HG02943 (cell line): ENCODE measurements at regions not wholly inside any gene's neighbourhood (a gene's known extent, or its start where the extent isn't known, plus 50 kb on each side); places are given as distances from the start of the nearest gene placed in this dataset.

Experiments used
- ATAC-seq: cut with Tn5 transposase; IDR thresholded peaks from one replicate; pipeline ENCODE4 v1.9.1; 2021; ENCODE audit warnings: mild to moderate bottlenecking, low read depth, moderate library complexity; ENCODE audit not compliant: unreplicated experiment

DNA sequence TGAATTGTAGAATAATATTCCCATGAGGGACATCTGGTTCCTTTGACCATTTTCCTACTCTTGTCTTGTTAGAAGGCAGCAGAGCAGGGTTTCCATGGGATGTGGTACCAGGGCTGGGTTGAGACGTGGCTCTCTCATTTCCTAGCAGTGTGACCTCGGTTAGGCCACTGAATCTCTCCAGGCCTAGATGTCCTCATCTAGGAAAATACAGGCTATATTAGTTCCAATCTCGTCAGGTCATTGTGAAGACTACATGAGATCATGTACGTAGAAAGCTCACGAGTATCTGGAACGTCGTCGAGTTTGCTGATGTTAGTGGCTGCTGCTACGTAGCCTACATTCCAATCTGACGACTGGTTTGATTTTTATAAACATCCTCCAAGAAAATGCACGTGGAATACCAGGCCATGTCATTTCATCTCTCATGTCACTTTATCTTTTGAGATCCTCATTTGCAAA lies 278.2 kb upstream of the GATB start:
- ATAC-seq = no peak

DNA sequence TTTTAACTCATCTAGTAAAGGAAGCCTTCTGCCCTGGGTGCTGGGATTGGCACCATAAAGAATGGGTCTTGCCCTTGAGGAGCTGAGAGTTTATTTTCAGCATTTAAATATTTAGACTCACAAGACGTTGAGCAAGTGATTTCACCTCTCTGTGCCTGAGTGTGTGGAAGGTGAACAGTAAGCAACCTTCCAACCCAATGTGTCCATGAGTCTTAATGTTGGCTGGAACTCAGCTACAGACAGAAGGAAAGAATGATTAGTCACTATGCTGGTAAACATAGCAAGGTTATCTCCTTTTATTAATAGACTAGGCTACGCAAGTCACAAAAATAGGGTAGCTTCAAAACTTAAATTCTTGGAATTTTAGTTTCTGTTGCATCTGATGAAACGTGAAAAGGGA lies 277.4 kb upstream of the GATB start:
- ATAC-seq = no peak

DNA sequence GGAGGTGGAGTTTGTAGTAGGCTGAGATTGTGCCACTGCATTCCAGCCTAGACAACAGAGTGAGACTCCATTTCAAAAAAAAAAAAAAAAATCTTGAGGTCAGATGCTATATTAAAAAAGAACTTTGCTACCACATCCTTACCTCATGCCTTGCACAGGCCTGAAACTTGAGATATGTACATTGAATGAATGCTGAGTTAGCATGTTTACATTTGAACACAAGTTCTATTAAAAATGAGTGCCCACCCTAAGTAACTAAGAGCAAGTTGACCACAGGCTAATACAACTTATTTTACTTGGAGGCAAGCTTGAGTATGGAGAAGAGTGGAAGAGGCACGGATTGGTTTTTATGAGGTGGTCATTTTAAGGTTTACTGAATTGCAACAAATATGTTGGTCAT lies 276.6 kb upstream of the GATB start:
- ATAC-seq = no peak

DNA sequence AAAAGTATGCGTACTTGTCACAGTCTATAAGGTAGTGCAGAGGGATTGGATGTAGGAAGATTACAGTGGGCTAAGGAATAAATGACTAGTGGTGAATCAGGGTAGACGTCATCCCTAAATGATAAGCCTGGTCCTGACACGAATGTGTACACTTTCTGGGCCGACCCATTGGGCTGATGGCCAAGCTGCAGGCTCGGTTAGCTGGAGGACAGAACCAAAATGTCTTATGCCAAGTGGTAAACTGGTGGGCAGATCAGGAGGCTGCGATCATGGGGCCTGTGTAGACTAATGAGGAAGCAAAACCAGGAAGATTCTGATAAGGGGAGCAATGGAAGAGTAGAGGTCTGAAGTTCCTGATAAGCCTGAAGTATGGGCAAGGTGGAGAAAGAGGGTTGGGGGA lies 272.8 kb upstream of the GATB start:
- ATAC-seq = no peak

DNA sequence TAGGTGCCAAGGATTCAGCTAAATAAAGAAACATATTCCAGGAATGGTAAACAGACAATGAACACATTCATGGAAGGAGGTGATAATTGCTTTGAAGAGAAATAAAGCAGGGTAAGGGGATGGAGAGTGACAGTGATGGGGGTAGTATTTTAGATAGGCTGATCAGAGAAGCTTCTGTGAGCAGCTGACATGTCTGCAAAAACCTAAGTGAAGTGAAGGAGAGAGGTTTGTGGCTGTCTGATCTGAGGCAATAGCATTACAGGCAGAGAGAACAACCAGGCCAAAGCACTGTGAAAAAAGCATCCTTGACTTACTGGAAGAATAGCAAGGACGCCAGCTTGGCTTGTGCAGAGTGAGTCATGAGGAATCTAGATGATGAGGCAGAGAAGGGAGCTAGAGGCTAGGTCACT lies 271.9 kb upstream of the GATB start:
- no peak for ATAC-seq

DNA sequence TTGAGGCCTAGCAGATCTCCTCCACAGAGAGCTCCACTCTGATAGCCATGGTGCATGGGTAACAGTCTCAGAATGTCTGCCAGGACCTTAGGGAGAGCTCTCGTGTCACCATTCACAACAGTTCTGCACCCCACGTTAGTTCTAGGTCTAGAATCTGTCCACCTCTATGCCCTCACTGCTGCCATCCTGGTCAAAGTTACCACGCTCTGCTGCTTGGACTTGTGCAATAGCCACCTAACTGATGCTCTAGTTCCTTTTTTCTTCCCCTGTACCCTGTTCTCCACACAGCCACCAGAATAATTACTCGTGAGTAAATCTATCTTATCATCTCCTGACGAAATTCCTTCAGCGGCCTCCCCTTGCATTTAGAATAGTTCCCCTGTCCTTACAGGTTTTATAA lies 268.8 kb upstream of the GATB start:
- ATAC-seq = no peak

DNA sequence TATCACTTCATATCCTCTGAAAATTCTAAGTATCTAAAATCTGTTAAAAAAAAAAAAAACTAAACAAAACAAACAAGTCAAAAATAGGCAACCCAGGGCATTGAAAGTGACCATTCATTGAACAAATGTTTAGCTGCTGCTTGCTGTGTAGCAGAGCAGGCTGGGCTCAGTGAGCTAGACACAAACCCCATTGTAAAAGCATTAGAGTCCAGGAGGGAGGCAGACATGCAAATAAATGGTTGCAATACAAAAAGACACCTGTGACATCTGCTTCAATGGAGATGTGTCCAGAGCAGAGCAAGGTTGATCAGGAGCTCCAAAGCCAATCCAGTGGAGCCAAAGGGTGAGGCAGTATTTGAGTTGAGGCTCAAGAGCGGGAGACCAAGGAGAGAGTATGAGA lies 267.3 kb upstream of the GATB start:
- ATAC-seq = no peak

DNA sequence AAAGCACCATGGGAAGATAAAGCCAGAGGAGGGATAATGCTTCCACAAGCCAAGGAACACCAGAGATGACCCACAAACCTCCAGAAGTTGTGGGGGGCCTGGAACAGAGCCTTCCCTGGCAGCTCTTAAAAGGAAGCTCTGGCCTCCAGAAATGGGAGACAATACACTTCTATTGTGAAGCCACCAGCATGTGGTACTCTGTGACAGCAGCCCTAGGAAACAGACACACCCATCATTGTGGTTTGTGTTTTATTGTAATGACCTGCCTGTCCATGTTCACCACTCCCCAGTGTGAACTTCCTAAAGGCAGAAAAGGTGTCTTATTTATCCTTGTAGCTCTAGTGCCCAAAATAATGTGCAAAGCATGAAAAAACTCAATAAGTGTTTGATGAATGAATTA lies 264.1 kb upstream of the GATB start:
- no peak for ATAC-seq

DNA sequence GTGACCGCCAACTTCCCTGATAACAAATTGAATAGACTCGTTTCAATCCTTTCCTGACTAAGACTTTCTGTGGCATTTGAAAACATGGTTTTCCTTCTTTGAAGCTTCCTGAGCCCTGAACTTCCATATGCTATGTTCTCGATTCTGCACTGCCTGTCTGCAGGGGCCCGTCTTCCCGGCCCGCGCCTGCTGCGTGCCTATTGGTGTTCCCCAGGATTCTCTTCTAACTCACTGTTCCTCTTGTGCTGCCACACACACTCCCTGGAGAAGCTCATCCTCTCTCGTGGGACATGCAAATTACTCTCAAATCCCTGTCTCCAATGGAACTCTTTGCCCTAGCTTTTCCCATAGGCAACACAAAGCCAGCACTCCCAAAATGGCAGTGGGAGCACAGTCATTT lies 262.9 kb upstream of the GATB start:
- ATAC-seq = no peak

DNA sequence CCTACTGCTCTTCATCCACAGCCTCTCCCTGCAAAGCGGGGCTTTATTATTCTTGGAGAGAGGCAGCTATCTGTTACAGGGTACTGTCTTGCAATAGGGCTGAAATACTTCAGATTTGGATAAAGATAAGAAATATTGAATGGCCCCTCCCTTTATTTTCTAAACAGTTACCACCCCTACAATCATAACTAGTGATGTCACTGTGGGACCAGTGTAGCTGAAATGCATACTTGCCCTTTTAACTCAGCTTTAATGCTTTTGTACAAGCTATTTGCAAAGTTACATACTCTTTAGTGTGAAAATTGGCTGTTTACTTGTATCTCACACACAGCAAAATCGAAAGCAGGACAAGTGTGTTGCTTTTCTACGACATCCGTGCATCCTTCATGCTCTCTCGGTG lies 261.7 kb upstream of the GATB start:
- no peak for ATAC-seq

DNA sequence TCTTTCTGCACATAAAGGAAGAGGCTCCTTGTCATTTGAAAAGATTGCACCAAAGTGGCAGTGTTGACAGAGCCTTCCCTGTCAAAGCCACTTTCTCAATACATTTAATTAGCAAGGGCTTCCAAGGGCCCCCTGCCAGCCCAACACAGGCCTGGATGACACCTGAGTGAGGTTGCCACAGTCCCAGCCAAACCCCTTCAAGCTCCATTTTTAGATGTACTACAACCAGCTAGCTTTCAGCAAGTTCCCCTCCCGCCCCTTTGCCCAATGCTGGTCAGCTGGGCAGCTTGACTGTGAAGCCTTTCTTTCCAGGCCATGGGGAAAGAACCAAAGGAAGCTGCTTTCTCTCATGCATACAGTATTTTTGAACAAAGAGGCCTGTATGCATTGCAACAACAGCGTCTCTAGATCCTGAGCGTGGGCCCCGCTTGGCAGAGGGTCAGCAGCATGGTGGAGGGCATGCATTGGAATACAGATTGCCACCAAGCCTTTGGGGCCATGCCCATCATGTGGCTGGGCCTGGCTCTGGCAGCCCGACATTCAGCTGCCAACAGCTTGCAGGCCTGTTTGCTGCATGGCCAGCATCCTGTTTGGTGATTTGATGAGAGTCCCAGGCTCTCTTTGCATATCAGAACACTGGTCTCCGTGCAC lies 261.1 kb upstream of the GATB start:
- no peak for ATAC-seq

DNA sequence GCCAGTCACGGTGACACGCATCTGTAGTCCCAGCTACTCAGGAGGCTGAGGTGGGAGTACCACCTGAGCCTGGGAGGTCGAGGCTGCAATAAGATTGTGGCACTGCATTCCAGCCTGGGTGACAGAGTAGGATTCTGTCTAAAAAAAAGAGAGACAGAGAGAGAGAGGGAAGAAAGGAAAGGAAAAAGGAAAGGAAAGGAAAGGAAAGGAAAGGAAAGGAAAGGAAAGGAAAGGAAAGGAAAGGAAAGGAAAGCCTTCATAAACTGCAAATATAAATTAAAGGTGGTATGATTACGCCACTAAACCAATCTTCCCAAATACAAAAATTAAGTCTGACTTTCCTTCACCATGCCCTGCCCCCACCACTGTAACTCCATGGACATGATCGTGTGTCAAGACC lies 259.3 kb upstream of the GATB start:
- ATAC-seq = no peak

DNA sequence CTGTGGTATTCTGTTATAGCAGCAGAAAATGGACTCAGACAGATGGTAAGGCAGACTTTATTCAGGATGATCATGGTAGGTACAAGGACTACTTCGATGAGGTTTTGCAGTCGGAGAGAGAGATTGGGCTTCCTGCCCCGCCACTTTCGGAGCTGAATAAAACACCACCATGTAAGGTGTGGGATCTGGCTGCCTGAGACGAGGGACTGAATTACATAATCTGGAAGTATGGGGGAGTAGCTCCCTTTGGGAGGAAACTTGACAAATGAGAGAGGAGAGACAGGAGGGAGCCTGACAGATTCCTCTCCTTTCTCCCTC lies 255.5 kb upstream of the GATB start:
- no peak for ATAC-seq

DNA sequence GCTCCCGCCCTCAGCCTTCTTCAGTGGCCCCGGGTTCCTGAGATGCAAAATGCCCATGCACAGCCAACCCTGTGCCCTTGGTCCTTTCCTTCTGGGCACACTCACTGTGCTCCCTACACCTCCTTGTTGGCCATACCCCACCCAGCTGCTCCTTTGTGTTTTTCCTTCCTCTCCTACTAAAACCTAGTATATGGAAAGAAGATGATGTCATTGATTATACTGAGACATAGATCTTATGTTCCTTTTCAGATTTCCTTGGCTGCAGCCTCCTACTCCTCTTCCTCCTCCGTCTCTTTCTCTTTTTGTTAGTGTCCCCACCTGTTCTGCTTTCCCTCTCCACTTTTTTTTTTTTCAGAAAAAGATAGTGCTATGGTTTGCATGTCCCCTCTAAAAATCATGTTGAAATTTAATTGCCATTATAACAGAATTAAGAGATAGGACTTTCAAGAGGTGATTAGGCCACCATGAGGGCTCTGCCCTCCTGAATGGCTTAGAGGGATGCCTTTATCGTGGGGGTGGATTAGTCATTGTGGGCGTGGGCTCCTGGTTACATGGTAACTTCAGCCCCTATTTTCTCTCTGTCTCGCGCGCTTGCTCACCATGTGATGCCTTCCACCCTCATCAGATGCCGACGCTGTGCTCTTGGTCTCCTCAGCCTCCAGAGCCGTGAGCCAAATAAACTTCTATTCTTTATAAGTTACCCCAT lies 254.9 kb upstream of the GATB start:
- no peak for ATAC-seq

DNA sequence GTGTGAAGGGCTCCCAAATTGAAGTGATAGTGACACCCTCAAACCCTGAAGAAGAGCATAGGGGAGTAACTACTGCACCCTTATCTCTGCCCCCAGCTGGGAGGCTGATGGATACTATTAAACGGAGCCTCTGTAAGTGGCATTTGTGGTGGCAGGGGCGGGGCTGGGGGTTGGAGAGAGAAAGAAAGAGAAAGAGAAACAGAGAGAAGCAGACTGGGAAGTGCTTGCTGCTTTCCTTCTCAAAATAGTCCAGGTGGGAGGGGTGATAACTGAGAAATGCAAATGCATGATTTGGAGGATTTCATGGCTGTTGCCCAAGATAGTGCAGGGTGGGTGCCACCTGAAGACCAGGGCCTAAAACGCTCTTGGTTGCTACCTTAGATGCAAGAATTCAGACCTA lies 253.5 kb upstream of the GATB start:
- peak; percentile 92 for ATAC-seq

DNA sequence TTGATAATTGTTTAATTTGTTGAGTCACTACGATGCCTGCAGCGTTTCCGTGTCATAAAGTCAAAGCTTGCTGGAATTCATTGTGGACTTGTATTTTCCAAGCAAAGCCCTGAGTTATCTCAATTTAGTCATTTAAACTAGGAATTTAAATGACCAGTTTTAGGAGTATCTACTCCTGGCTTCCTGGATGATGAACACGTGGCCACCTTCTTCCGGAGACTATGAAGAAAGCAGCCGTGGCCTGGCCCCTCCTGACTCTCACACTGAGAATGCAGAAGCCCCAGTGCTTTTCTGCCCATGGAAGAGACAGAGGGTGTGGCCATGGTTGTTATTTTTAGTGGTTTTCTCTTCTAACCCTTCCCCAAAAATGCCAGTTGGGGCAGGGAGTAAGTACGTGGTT lies 250.7 kb upstream of the GATB start:
- ATAC-seq = no peak

DNA sequence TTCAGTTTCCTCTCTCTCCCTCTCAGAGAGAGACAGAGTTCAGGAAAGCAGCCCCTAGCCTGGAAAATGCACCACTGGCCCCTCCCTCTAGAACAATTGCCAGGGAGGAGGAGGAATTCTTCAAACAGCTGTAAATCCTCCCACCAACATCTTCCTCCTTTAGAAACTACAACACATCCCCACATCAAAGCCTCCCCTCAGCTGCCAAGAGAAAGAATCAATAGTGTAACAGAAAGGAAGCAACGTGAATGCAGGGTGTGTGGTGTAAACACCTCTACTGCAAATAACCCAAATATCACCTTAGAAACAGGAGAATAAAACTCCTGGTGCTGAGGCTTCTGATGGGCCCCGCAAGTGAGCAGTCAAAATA lies 249.9 kb upstream of the GATB start:
- ATAC-seq = no peak

DNA sequence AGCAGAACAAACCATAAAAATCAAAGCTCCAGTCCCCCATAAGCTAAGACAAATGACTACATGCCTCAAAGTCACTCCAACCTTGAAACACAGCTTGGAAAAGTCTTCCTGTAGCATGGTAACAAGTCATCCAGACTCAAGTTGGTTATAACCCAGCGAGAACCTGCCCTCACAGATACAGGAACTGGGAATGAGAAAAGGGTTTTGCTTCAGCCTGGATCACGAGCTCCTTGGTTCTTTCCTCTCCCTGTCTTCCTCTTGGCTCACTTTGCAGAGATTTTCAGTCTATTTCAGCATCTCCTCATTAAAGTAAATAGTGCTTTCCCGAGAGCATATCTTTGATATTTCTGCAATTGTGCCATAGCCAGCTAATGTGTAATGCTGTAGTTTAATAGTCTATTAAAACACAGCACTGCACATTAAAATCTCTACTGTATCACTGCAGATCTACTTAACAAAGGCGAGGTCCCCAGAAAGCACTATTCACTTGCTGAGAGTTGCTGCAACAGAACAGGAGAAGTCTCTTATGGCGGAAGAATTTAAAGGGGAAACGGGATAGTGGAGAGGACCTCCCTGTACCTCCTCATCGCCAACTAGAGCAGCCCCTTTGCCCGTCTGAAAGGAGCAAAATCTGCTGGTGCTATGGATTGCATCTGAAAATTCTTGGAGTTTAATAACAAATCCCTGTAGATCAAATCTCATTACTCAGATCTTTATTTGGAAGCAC lies 249.3 kb upstream of the GATB start:
- ATAC-seq = no peak

DNA sequence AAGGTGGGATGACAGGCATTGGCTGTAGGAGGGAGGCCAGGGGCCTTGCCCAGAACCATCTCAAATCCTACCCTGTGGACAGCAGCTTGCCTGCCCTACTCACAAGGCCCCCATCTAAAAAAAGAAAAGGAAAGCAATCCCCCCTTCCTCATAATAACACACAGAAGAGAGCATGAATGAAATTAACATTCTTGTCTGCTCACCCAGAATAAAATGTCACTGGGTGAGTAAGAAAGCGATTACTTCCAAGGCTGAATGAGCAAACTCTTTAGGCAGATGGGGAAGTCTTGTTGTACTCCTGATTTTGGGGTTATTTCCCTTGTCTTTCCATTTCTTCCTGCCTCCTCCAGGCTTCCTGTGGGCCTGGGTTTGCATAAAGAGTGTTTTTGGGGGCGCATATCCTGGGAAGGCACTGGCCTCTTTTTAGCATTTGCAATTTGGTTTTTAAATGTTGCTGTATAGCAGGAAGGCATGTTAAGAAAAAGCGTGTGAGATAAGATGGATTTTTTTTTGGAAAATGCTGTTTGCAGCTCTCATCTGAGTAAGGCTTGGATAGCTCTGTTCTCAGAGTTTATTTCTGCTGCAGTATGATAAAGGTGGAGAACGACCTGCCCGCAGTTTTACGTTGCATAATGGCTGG lies 248.3 kb upstream of the GATB start:
- ATAC-seq = no peak

DNA sequence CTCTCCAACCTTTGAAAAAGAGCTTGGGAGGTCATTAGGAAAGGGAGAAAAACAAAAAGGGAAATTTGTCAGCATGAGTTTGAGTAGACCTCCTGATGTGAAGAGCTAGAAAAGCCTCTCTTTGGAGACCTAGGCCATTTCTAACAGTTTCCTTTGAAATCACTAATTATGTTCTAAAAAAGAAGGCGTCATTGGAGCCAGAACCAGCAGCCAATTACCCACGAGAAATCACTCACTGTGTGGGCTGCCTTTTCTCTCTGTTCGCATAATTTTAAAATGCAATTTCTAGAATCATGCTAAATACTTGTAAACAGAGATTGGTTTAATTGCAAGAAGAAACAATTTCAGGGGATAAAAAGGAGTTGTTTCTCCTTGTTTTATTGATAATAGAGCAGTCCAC lies 246.3 kb upstream of the GATB start:
- no peak for ATAC-seq

DNA sequence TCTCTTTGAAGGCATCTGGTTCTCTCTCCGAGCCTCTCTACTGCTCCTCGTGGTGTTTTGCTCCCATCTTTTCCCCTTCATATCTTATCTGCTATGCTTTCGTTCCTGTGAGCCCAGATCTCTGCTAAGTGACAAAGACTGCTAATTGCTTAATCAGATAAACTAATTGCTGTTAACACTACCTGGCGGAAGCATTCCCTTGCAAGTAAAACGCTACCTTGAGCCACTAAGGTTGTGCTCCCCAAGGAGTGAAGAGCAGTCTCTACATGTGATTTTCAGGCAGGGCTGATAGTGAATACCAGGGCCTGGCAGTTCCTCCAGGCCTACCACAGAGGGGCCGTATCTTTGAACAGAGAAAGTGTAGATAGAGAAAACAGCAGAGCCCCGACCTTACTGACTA lies 244.0 kb upstream of the GATB start:
- ATAC-seq = no peak

DNA sequence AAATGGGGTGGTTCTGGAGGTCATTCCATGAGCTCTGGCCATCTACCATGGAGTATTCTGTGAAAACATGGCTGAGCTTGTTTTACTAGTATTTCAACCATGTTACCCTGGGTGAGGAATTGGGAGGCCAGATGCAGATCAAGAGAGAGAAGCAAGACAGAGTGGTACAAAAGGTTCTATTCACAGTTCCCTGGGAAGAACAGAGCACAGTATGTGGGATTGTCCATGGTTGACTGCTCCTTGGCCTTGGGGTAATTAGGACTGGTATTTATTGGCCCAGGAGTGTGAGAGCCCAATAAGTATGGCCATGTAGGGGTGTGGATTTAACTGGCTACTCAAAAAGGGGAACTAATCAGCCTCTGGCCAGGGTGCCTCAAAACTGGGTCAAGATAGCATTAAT lies 239.7 kb upstream of the GATB start:
- ATAC-seq = no peak
